ENCODE measurements at regions not wholly inside any gene's neighbourhood (a gene's known extent, or its start where the extent isn't known, plus 50 kb on each side); places are given as distances from the start of the nearest gene placed in this dataset.

GRCh38 chr14:51337520-51337919 is 97.5 kb downstream of the TMX1 start:
- H3K4me3 ChIP-seq (ENCODE audit: low read depth, low read length), result no peak overlapping the region
- peak; percentile 20 for DNase-seq (ENCODE audit: low read depth)
- TF ChIP-seq CTCF (IDR thresholded peaks at IDR 0.05; ENCODE audit: insufficient read depth, low read depth, low read length, missing control alignments), result no peak

- DNase-seq (ENCODE audit: low read depth), result no peak
- no peak overlapping the region for H3K4me3 ChIP-seq (ENCODE audit: low read depth, low read length)
- no peak for TF ChIP-seq CTCF (IDR thresholded peaks at IDR 0.05; ENCODE audit: insufficient read depth, low read depth, low read length, missing control alignments)
Observed at GRCh38 chr14:51341338-51341737, 101.3 kb downstream of the TMX1 start.

- no peak for DNase-seq (ENCODE audit: low read depth)
- TF ChIP-seq CTCF (IDR thresholded peaks at IDR 0.05; ENCODE audit: insufficient read depth, low read depth, low read length, missing control alignments), result no peak
- no peak overlapping the region for H3K4me3 ChIP-seq (ENCODE audit: low read depth, low read length)
Observed at GRCh38 chr14:51342226-51342625, 102.2 kb downstream of the TMX1 start.

- no peak for TF ChIP-seq CTCF (IDR thresholded peaks at IDR 0.05; ENCODE audit: insufficient read depth, low read depth, low read length, missing control alignments)
- H3K4me3 ChIP-seq (ENCODE audit: low read depth, low read length), result no peak overlapping the region
- DNase-seq (ENCODE audit: low read depth), result no peak
Observed at GRCh38 chr14:51351997-51352396, 112.0 kb downstream of the TMX1 start.

GRCh38 chr14:51353901-51354300 is 113.9 kb downstream of the TMX1 start:
- DNase-seq (ENCODE audit: low read depth), result no peak
- H3K4me3 ChIP-seq (ENCODE audit: low read depth, low read length), result no peak overlapping the region
- TF ChIP-seq CTCF (IDR thresholded peaks at IDR 0.05; ENCODE audit: insufficient read depth, low read depth, low read length, missing control alignments), result no peak

GRCh38 chr14:51354846-51355245 is 114.8 kb downstream of the TMX1 start:
- TF ChIP-seq CTCF (IDR thresholded peaks at IDR 0.05; ENCODE audit: insufficient read depth, low read depth, low read length, missing control alignments), result no peak
- no peak for DNase-seq (ENCODE audit: low read depth)

GRCh38 chr14:51356381-51356780 is 116.3 kb downstream of the TMX1 start:
- TF ChIP-seq CTCF (IDR thresholded peaks at IDR 0.05; ENCODE audit: insufficient read depth, low read depth, low read length, missing control alignments), result no peak
- no peak overlapping the region for H3K4me3 ChIP-seq (ENCODE audit: low read depth, low read length)
- no peak for DNase-seq (ENCODE audit: low read depth)

More at GRCh38 chr14:51354846-51355245, 114.8 kb downstream of the TMX1 start:
- no peak overlapping the region for H3K4me3 ChIP-seq (ENCODE audit: low read depth, low read length)
